Endothelial cell of umbilical vein (primary cell): ENCODE measurements at regions not wholly inside any gene's neighbourhood (a gene's known extent, or its start where the extent isn't known, plus 50 kb on each side); places are given as distances from the start of the nearest gene placed in this dataset.

Source experiments
- EZH2 ChIP-seq: IDR thresholded peaks from 2 replicates; pipeline ENCODE4 v1.6.1; 2012; ENCODE audit warnings: borderline replicate concordance, low read depth, mild to moderate bottlenecking, moderate library complexity, low read length, inconsistent platforms; ENCODE audit not compliant: severe bottlenecking
- JUN ChIP-seq: IDR thresholded peaks from 2 replicates; pipeline ENCODE4 v1.6.1; 2011; ENCODE audit warnings: borderline replicate concordance, low read depth; ENCODE audit not compliant: insufficient read length, insufficient read depth
- MAX ChIP-seq: IDR thresholded peaks from 2 replicates; pipeline ENCODE4 v1.6.1; 2011; ENCODE audit not compliant: insufficient read depth, insufficient read length
- MYC ChIP-seq: IDR thresholded peaks from one replicate; pipeline ENCODE4 v1.6.1; 2011; ENCODE audit warnings: mild to moderate bottlenecking, low read depth, low read length
- POLR2A ChIP-seq: IDR thresholded peaks from 2 replicates; pipeline ENCODE4 v1.6.1; 2012; ENCODE audit warnings: low read depth, mild to moderate bottlenecking, control low read depth, low read length
- POLR2AphosphoS5 ChIP-seq: IDR thresholded peaks from 2 replicates; pipeline ENCODE4 v1.6.1; 2012; ENCODE audit warnings: low read depth, mild to moderate bottlenecking, control low read depth, low read length, moderate library complexity; ENCODE audit not compliant: insufficient read depth
- TF ChIP-seq, protein P1 (sequence below), 2 donors: IDR thresholded peaks; 1 replicate in 1 of 2; 2 replicates in 1 of 2; pipeline ENCODE4 v1.5.1; 2011; ENCODE audit warnings: low read length in 2 of 2, mild to moderate bottlenecking in 2 of 2, moderate library complexity in 2 of 2, control low read depth in 1 of 2, inconsistent platforms in 1 of 2, low read depth in 1 of 2; ENCODE audit not compliant: insufficient read depth in 1 of 2; ENCODE audit errors: extremely low read depth in 1 of 2

GRCh38 chr6:12446394-12446793 is 156.2 kb downstream of the EDN1 start:
- no peak for TF ChIP-seq POLR2A
- TF ChIP-seq, protein P1, sequence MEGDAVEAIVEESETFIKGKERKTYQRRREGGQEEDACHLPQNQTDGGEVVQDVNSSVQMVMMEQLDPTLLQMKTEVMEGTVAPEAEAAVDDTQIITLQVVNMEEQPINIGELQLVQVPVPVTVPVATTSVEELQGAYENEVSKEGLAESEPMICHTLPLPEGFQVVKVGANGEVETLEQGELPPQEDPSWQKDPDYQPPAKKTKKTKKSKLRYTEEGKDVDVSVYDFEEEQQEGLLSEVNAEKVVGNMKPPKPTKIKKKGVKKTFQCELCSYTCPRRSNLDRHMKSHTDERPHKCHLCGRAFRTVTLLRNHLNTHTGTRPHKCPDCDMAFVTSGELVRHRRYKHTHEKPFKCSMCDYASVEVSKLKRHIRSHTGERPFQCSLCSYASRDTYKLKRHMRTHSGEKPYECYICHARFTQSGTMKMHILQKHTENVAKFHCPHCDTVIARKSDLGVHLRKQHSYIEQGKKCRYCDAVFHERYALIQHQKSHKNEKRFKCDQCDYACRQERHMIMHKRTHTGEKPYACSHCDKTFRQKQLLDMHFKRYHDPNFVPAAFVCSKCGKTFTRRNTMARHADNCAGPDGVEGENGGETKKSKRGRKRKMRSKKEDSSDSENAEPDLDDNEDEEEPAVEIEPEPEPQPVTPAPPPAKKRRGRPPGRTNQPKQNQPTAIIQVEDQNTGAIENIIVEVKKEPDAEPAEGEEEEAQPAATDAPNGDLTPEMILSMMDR (IDR thresholded peaks at IDR 0.05; ENCODE audit: extremely low read depth in 1 of 2, insufficient read depth in 1 of 2, low read depth in 1 of 2, low read length in 2 of 2) = no peak
- no peak for TF ChIP-seq POLR2AphosphoS5
- no peak for TF ChIP-seq JUN
- TF ChIP-seq MAX = no peak
- no peak for TF ChIP-seq EZH2
- no peak for TF ChIP-seq MYC
